ENCODE measurements at regions not wholly inside any gene's neighbourhood (a gene's known extent, or its start where the extent isn't known, plus 50 kb on each side); places are given as distances from the start of the nearest gene placed in this dataset.
"Not testable (repeated sequence)": the region's sequence is repeated elsewhere in the genome, so short reads cannot be mapped to it uniquely, and the experiment has no call there.

GRCh38 chr12:131644481-131644880 is 66.4 kb upstream of the SFSWAP start:
- Histone ChIP-seq H3K4me3 (no peak overlapping the region), H3K27me3 (no peaks in the 10 kb centered on the region), H3K27ac (no peak overlapping the region), H3K9me3 (ENCODE audit: low read depth) (no peaks in the 10 kb centered on the region), H3K36me3 (no peaks in the 10 kb centered on the region), H3K4me1 (ENCODE audit: low read depth) (no peaks in the 10 kb centered on the region)
- TF ChIP-seq, protein P1, sequence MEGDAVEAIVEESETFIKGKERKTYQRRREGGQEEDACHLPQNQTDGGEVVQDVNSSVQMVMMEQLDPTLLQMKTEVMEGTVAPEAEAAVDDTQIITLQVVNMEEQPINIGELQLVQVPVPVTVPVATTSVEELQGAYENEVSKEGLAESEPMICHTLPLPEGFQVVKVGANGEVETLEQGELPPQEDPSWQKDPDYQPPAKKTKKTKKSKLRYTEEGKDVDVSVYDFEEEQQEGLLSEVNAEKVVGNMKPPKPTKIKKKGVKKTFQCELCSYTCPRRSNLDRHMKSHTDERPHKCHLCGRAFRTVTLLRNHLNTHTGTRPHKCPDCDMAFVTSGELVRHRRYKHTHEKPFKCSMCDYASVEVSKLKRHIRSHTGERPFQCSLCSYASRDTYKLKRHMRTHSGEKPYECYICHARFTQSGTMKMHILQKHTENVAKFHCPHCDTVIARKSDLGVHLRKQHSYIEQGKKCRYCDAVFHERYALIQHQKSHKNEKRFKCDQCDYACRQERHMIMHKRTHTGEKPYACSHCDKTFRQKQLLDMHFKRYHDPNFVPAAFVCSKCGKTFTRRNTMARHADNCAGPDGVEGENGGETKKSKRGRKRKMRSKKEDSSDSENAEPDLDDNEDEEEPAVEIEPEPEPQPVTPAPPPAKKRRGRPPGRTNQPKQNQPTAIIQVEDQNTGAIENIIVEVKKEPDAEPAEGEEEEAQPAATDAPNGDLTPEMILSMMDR (IDR thresholded peaks at IDR 0.05; ENCODE audit: low read depth, low read length) = no peak
- no peak for DNase-seq (ENCODE audit: low read depth in 1 of 2, low spot score in 1 of 2)

- not testable (repeated sequence) for H3K9me3 ChIP-seq (ENCODE audit: low read depth); H3K27me3 ChIP-seq; H3K27ac ChIP-seq; H3K36me3 ChIP-seq; H3K4me1 ChIP-seq (ENCODE audit: low read depth); H3K4me3 ChIP-seq; DNase-seq (ENCODE audit: low read depth in 1 of 2, low spot score in 1 of 2)
Observed at GRCh38 chr12:131644917-131645316, 66.0 kb upstream of the SFSWAP start.

GRCh38 chr12:131645557-131645956 is 65.3 kb upstream of the SFSWAP start:
- H3K27me3 ChIP-seq; H3K27ac ChIP-seq; H3K4me1 ChIP-seq (ENCODE audit: low read depth); H3K36me3 ChIP-seq; DNase-seq (ENCODE audit: low read depth in 1 of 2, low spot score in 1 of 2); H3K4me3 ChIP-seq; H3K9me3 ChIP-seq (ENCODE audit: low read depth): not testable (repeated sequence)

DNA sequence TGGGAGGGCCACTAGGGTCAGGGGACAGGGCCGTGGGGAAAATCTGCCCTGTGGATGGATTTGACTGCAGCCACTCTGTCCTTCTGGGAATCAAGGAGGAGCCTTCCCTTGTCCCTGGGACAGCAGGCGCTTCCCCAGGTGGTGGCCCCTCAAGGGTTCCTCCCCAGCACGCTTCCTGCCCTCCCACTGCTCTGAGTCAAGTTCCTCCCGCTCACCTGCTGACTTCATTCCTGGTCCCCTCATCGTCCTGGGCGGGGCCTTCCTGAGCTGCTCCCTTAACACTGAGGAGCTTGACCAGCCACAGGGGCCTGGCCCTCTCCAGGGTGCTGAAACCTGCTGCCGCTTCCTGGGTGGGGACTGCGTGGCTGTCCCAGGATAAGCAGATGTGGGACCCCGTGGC is 64.4 kb upstream of the SFSWAP start:
- not testable (repeated sequence) for H3K36me3 ChIP-seq; H3K4me1 ChIP-seq (ENCODE audit: low read depth); H3K4me3 ChIP-seq; H3K27me3 ChIP-seq; H3K27ac ChIP-seq; H3K9me3 ChIP-seq (ENCODE audit: low read depth)
- peak in 1 of 2 donors; percentile 48 for DNase-seq (ENCODE audit: low read depth in 1 of 2, low spot score in 1 of 2)

GRCh38 chr12:131647667-131648066 is 63.2 kb upstream of the SFSWAP start:
- no peaks in the 10 kb centered on the region for H3K9me3 ChIP-seq (ENCODE audit: low read depth)
- H3K4me3 ChIP-seq = no peak overlapping the region
- H3K4me1 ChIP-seq (ENCODE audit: low read depth) = no peaks in the 10 kb centered on the region
- H3K36me3 ChIP-seq = no peaks in the 10 kb centered on the region
- H3K27ac ChIP-seq = no peak overlapping the region
- TF ChIP-seq, protein P1 (IDR thresholded peaks at IDR 0.05; ENCODE audit: low read depth, low read length) = no peak
- H3K27me3 ChIP-seq = no peaks in the 10 kb centered on the region
- DNase-seq (ENCODE audit: low read depth in 1 of 2, low spot score in 1 of 2) = no peak

GRCh38 chr12:131655469-131656174 is 55.3 kb upstream of the SFSWAP start:
- not testable (repeated sequence) for DNase-seq (ENCODE audit: low read depth in 1 of 2, low spot score in 1 of 2); H3K4me3 ChIP-seq; H3K27ac ChIP-seq; H3K4me1 ChIP-seq (ENCODE audit: low read depth); H3K9me3 ChIP-seq (ENCODE audit: low read depth); H3K36me3 ChIP-seq
- peaks cover 12% of the 10 kb centered on the region for H3K27me3 ChIP-seq

DNA sequence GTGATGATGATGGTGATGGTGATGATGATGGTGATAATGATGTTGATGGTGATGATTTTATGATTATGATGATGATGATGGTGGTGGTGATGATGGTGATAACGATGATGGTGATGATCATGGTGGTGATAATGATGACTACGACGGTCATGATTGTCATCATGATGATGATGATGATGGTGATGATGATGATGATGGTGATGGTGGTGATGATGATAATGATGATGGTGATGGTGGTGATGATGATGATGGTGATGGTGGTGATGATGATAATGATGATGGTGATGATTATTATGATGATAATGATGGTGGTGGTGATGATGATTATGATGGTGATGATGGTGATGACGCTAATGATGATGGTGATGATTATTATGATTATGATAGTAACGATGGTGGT is 54.1 kb upstream of the SFSWAP start:
- DNase-seq (ENCODE audit: low read depth in 1 of 2, low spot score in 1 of 2); H3K9me3 ChIP-seq (ENCODE audit: low read depth); H3K27ac ChIP-seq; H3K4me1 ChIP-seq (ENCODE audit: low read depth); H3K4me3 ChIP-seq; H3K36me3 ChIP-seq: not testable (repeated sequence)
- peaks cover 15% of the 10 kb centered on the region for H3K27me3 ChIP-seq

- DNase-seq (ENCODE audit: low read depth in 1 of 2, low spot score in 1 of 2); H3K4me1 ChIP-seq (ENCODE audit: low read depth); H3K27ac ChIP-seq; H3K9me3 ChIP-seq (ENCODE audit: low read depth); H3K36me3 ChIP-seq; H3K4me3 ChIP-seq: not testable (repeated sequence)
- peaks cover 20% of the 10 kb centered on the region for H3K27me3 ChIP-seq
Observed at GRCh38 chr12:131658605-131659004, 52.3 kb upstream of the SFSWAP start.

DNA sequence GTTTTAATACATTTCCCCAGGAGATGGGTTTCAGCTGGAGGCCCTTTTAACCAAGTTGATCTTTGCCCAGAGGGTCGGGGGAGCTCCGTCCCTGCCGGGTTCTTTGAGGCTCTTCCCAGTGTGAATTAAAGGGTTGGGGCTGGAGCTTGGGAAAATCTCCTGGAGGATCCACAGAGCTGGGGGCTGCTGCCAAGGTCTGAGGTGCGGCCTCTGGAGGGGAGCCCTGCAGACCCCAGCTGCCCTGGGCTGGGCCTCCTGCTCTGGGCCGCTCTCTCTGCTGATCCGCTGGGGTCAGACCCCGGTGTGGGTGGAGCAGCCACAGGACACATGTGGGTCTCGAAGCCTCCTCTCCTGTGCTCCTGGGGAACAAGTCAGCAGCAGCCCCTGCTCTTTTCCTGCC is 51.4 kb upstream of the SFSWAP start:
- not testable (repeated sequence) for DNase-seq (ENCODE audit: low read depth in 1 of 2, low spot score in 1 of 2); H3K36me3 ChIP-seq

GRCh38 chr12:131659976-131660375 is 50.9 kb upstream of the SFSWAP start:
- not testable (repeated sequence) for H3K4me3 ChIP-seq; H3K9me3 ChIP-seq (ENCODE audit: low read depth); DNase-seq (ENCODE audit: low read depth in 1 of 2, low spot score in 1 of 2); H3K36me3 ChIP-seq; H3K27ac ChIP-seq; H3K4me1 ChIP-seq (ENCODE audit: low read depth)
- peaks cover 20% of the 10 kb centered on the region for H3K27me3 ChIP-seq

More for the DNA sequence above, 51.4 kb upstream of the SFSWAP start:
- H3K4me3 ChIP-seq; H3K4me1 ChIP-seq (ENCODE audit: low read depth); H3K27ac ChIP-seq; H3K9me3 ChIP-seq (ENCODE audit: low read depth): not testable (repeated sequence)
- peaks cover 20% of the 10 kb centered on the region for H3K27me3 ChIP-seq

GRCh38 chr12:131660401-131660800 is 50.5 kb upstream of the SFSWAP start:
- DNase-seq (ENCODE audit: low read depth in 1 of 2, low spot score in 1 of 2); H3K4me3 ChIP-seq; H3K4me1 ChIP-seq (ENCODE audit: low read depth); H3K27ac ChIP-seq; H3K36me3 ChIP-seq; H3K9me3 ChIP-seq (ENCODE audit: low read depth): not testable (repeated sequence)
- peaks cover 20% of the 10 kb centered on the region for H3K27me3 ChIP-seq
